ENCODE measurements at regions not wholly inside any gene's neighbourhood (a gene's known extent, or its start where the extent isn't known, plus 50 kb on each side); places are given as distances from the start of the nearest gene placed in this dataset.

DNA sequence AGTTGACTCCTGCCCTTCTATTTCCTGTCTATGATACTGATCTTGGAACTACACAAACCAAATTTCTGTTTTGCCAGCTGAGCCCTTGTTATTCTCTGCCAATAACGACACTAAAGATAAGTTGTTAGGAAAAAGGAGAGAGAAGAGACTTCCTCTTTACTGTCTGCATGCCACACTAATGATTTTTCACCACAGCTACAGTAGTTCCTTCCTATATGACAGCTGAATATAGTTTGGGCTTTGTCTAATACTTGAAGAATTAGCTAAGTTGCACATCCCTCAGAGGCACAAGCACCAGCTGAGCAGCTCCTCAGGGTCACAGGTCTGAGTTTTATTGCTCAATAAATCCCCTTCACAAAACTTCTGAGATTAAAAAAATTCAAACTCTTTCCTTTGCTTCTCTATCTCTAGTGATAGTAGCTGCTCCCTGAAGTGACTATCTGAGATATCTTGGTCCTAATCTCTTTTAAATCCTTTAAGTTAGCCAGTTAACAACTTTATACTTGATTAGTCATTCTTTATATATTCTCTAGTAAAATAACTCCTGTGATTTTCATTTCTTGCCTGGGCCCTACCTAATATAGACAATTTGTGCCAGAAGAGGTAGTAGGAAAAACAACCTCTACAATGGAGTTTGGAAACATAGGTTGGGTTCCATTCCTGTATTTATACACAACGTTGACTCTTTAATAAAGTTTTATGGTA, 253.0 kb upstream of the CNTNAP5 start:
- TF ChIP-seq, protein P1, sequence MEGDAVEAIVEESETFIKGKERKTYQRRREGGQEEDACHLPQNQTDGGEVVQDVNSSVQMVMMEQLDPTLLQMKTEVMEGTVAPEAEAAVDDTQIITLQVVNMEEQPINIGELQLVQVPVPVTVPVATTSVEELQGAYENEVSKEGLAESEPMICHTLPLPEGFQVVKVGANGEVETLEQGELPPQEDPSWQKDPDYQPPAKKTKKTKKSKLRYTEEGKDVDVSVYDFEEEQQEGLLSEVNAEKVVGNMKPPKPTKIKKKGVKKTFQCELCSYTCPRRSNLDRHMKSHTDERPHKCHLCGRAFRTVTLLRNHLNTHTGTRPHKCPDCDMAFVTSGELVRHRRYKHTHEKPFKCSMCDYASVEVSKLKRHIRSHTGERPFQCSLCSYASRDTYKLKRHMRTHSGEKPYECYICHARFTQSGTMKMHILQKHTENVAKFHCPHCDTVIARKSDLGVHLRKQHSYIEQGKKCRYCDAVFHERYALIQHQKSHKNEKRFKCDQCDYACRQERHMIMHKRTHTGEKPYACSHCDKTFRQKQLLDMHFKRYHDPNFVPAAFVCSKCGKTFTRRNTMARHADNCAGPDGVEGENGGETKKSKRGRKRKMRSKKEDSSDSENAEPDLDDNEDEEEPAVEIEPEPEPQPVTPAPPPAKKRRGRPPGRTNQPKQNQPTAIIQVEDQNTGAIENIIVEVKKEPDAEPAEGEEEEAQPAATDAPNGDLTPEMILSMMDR (IDR thresholded peaks at IDR 0.05): no peak
- no peak for TF ChIP-seq POLR2A (IDR thresholded peaks at IDR 0.05)

Measured in right lobe of liver (tissue), 4 donors.